Activated CD8-positive, alpha-beta memory T cell treated with anti-CD3 and anti-CD28 coated beads for 36 hours (primary cell): ENCODE measurements at regions not wholly inside any gene's neighbourhood (a gene's known extent, or its start where the extent isn't known, plus 50 kb on each side); places are given as distances from the start of the nearest gene placed in this dataset.

Experiments used
- CTCF ChIA-PET: fragments of 350-600 bp; sonication (Branson Sonifier 250); formaldehyde crosslinking; loops from one replicate; lab custom pipeline; 2021; ENCODE audit warnings: antibody characterized with exemption; lab: Charles Lee
- POLR2A ChIA-PET: fragments of 350-600 bp; sonication (Branson Sonifier 250); formaldehyde crosslinking; loops from one replicate; lab custom pipeline; 2021; ENCODE audit warnings: antibody characterized with exemption; lab: Charles Lee

GRCh38 chr10:120981601-120982391 lies 130.6 kb downstream of the WDR11 start:
- ChIA-PET CTCF (interaction anchor here (1.4 kb wide), 1 partner anchor 33 kb away, joined by 4 read pairs; no protein-coding TSS in a partner anchor), POLR2A (no interaction called here)

GRCh38 chr10:120982507-120982906 lies 131.3 kb downstream of the WDR11 start:
- CTCF ChIA-PET: no interaction called here
- POLR2A ChIA-PET: no interaction called here

- ChIA-PET CTCF (no interaction called here), POLR2A (no interaction called here)
Measured at GRCh38 chr10:120983721-120984120, 132.6 kb downstream of the WDR11 start.

- CTCF ChIA-PET: no interaction called here
- POLR2A ChIA-PET: no interaction called here
Measured at GRCh38 chr10:120984221-120984620, 133.1 kb downstream of the WDR11 start.

- ChIA-PET CTCF (no interaction called here), POLR2A (no interaction called here)
Measured at GRCh38 chr10:120987359-120987758, 136.2 kb downstream of the WDR11 start.

- ChIA-PET POLR2A (no interaction called here), CTCF (interaction anchor here (0.6 kb wide), 1 partner anchor 51 kb away, joined by 5 read pairs; no protein-coding TSS in a partner anchor)
Measured at GRCh38 chr10:120988751-120989150, 137.6 kb downstream of the WDR11 start.

GRCh38 chr10:120989279-120989678 lies 138.1 kb downstream of the WDR11 start:
- ChIA-PET POLR2A (no interaction called here), CTCF (no interaction called here)

- POLR2A ChIA-PET: no interaction called here
- CTCF ChIA-PET: no interaction called here
Measured at GRCh38 chr10:120989996-120990598, 138.9 kb downstream of the WDR11 start.

GRCh38 chr10:120990831-120991230 lies 139.7 kb downstream of the WDR11 start:
- ChIA-PET CTCF (no interaction called here), POLR2A (no interaction called here)

- ChIA-PET POLR2A (no interaction called here), CTCF (no interaction called here)
Measured at GRCh38 chr10:120993089-120993488, 141.9 kb downstream of the WDR11 start.

- ChIA-PET POLR2A (no interaction called here), CTCF (no interaction called here)
Measured at GRCh38 chr10:120995768-120996167, 144.6 kb downstream of the WDR11 start.

- ChIA-PET CTCF (no interaction called here), POLR2A (no interaction called here)
Measured at GRCh38 chr10:120996456-120997034, 145.4 kb downstream of the WDR11 start.

GRCh38 chr10:120997313-120997712 lies 146.2 kb downstream of the WDR11 start:
- CTCF ChIA-PET: no interaction called here
- POLR2A ChIA-PET: no interaction called here

- POLR2A ChIA-PET: no interaction called here
- CTCF ChIA-PET: no interaction called here
Measured at GRCh38 chr10:120997756-120998155, 146.6 kb downstream of the WDR11 start.

- ChIA-PET POLR2A (no interaction called here), CTCF (no interaction called here)
Measured at GRCh38 chr10:120998251-120998650, 147.1 kb downstream of the WDR11 start.

- ChIA-PET POLR2A (no interaction called here), CTCF (no interaction called here)
Measured at GRCh38 chr10:120998782-120999285, 147.7 kb downstream of the WDR11 start.

GRCh38 chr10:120999868-121000267 lies 148.7 kb downstream of the WDR11 start:
- ChIA-PET POLR2A (no interaction called here), CTCF (no interaction called here)

GRCh38 chr10:121002586-121003205 lies 151.5 kb downstream of the WDR11 start:
- POLR2A ChIA-PET: no interaction called here
- CTCF ChIA-PET: no interaction called here

GRCh38 chr10:121005948-121006587 lies 154.9 kb downstream of the WDR11 start:
- ChIA-PET POLR2A (no interaction called here), CTCF (no interaction called here)

GRCh38 chr10:121007264-121007663 lies 156.1 kb downstream of the WDR11 start:
- ChIA-PET CTCF (no interaction called here), POLR2A (no interaction called here)
